ENCODE measurements at regions not wholly inside any gene's neighbourhood (a gene's known extent, or its start where the extent isn't known, plus 50 kb on each side); places are given as distances from the start of the nearest gene placed in this dataset.

- TF ChIP-seq MTA1 (IDR thresholded peaks at IDR 0.05; ENCODE audit: borderline replicate concordance) (no peak), KDM4B (IDR thresholded peaks at IDR 0.05; ENCODE audit: borderline replicate concordance in 2 of 2, low read depth in 1 of 2) (no peak)
These were observed 58.6 kb upstream of the CDON start (continued) for GRCh38 chr11:126121296-126121695.

GRCh38 chr11:126118806-126119205 lies 56.1 kb upstream of the CDON start:
- no peak overlapping the region for H3K4me2 ChIP-seq (ENCODE audit: insufficient read depth, low read length)
- no peaks in the 10 kb centered on the region for H3K9me1 ChIP-seq (ENCODE audit: control insufficient read depth, insufficient read depth, low read length)
- no peak for ATAC-seq
- H3K9ac ChIP-seq (ENCODE audit: insufficient read depth in 1 of 2, low read depth in 2 of 2, low read length in 2 of 2), result no peak overlapping the region
- H3K9me3 ChIP-seq (replicated peaks; ENCODE audit: control insufficient read depth, insufficient read depth, low read depth, low read length), result no peaks in the 10 kb centered on the region
- WGBS (ENCODE audit: insufficient coverage, low coverage, missing lambda C conversion rate), result 4% methylated on average over 10 of the region's 10 CpGs
- peaks cover 35 to 76% of the 10 kb centered on the region in 2 experiments for H3K27me3 ChIP-seq (ENCODE audit: control insufficient read depth in 2 of 2, insufficient read depth in 2 of 2, low read length in 2 of 2)
- intact Hi-C loops (cut with micrococcal nuclease), result no loop called here
- no peak overlapping the region for H3K4me3 ChIP-seq
- no peak for TF ChIP-seq ZNF23 (CRISPR knock-in tag; IDR thresholded peaks at IDR 0.05)
- no peak for TF ChIP-seq NONO (IDR thresholded peaks at IDR 0.05; ENCODE audit: low read depth in 2 of 2, low read length in 1 of 2)
- no peak for TF ChIP-seq ZFP91 (CRISPR knock-in tag; IDR thresholded peaks at IDR 0.05)
- ChIA-PET POLR2A (no interaction called here), CTCF (ENCODE audit: low intra/inter-chr PET ratio) (no interaction called here)
- H4K20me1 ChIP-seq (replicated peaks; ENCODE audit: control insufficient read depth, insufficient read depth, low read length), result 0 out of 2 replicates have a peak, but pooled peaks cover 3% of the 10 kb centered on the region
- in situ Hi-C loops (cut with MboI), result no loop called here
- BruUV-seq (replicated peaks), result no TSS peak
- H3K79me2 ChIP-seq (ENCODE audit: control insufficient read depth, insufficient read depth, low read length), result no peaks in the 10 kb centered on the region
- no peaks in the 10 kb centered on the region; a peak in 1 of 5 replicates for H3K4me1 ChIP-seq (replicated peaks in 1 of 2; ENCODE audit: control insufficient read depth in 2 of 2, insufficient read depth in 2 of 2, low read length in 2 of 2)
- no peak for DNase-seq (ENCODE audit: extremely low read depth in 1 of 4, low spot score in 3 of 4)
- H3K36me3 ChIP-seq (ENCODE audit: control insufficient read depth, insufficient read depth, low read length), result no peaks in the 10 kb centered on the region
- H2AFZ ChIP-seq (ENCODE audit: low read depth, low read length), result no peak overlapping the region
- no peak for FAIRE-seq
- no peak overlapping the region for H3K27ac ChIP-seq (ENCODE audit: extremely low read depth, low read depth, low read length)
